Memory B cell (primary cell): ENCODE measurements at regions not wholly inside any gene's neighbourhood (a gene's known extent, or its start where the extent isn't known, plus 50 kb on each side); places are given as distances from the start of the nearest gene placed in this dataset.

Experiments used
- ATAC-seq: fragments of 150-1000 bp; cut with Tn5 transposase; 2 replicates; pipeline ENCODE4 v1.10.0; 2021; ENCODE audit warnings: low read depth, mild to moderate bottlenecking, moderate library complexity
- DNase-seq, 2 donors: peaks; one replicate each; pipeline ENCODE4 v3.0.0; 2022; ENCODE audit warnings: low spot score in 2 of 2
- H3K27ac Mint-ChIP-seq: one replicate; pipeline ENCODE4 v1.8.0; 2022; ENCODE audit warnings: mild to moderate bottlenecking, moderate library complexity, mixed read lengths
- H3K27me3 Mint-ChIP-seq: one replicate; pipeline ENCODE4 v1.8.0; 2022; ENCODE audit warnings: mixed read lengths
- H3K36me3 Mint-ChIP-seq: one replicate; pipeline ENCODE4 v1.8.0; 2022; ENCODE audit warnings: mild to moderate bottlenecking, mixed read lengths
- H3K4me1 Mint-ChIP-seq: one replicate; pipeline ENCODE4 v1.8.0; 2022; ENCODE audit warnings: mixed read lengths
- H3K4me3 Mint-ChIP-seq: one replicate; pipeline ENCODE4 v1.8.0; 2022; ENCODE audit warnings: mild to moderate bottlenecking, moderate library complexity, mixed read lengths
- H3K9me3 Mint-ChIP-seq: one replicate; pipeline ENCODE4 v1.8.0; 2022; ENCODE audit warnings: mixed read lengths

GRCh38 chr14:89621791-89622638, 205.0 kb upstream of the FOXN3 start:
- Mint-ChIP-seq H3K27me3 (no peaks in the 10 kb centered on the region), H3K9me3 (peaks cover 3% of the 10 kb centered on the region), H3K4me1 (peaks cover 27% of the 10 kb centered on the region), H3K36me3 (no peaks in the 10 kb centered on the region), H3K4me3 (no peak overlapping the region), H3K27ac (peak overlapping the region; percentile 77)
- ATAC-seq, result no peak
- no peak for DNase-seq

- Mint-ChIP-seq H3K27me3 (no peaks in the 10 kb centered on the region), H3K4me1 (peaks cover 30% of the 10 kb centered on the region), H3K9me3 (peaks cover 1% of the 10 kb centered on the region), H3K27ac (peak overlapping the region; percentile 57), H3K36me3 (no peaks in the 10 kb centered on the region), H3K4me3 (peak overlapping the region; percentile 1)
- ATAC-seq, result no peak
- no peak for DNase-seq
Measured at GRCh38 chr14:89621009-89621421, 204.0 kb upstream of the FOXN3 start.

- peak overlapping the region; percentile 68 for H3K27ac Mint-ChIP-seq
- ATAC-seq (no peak), DNase-seq (no peak)
- H3K4me3 Mint-ChIP-seq, result peak overlapping the region; percentile 1
- no peaks in the 10 kb centered on the region for H3K27me3 Mint-ChIP-seq
- no peaks in the 10 kb centered on the region for H3K36me3 Mint-ChIP-seq
- peaks cover 30% of the 10 kb centered on the region for H3K4me1 Mint-ChIP-seq
- H3K9me3 Mint-ChIP-seq, result peaks cover 1% of the 10 kb centered on the region
Measured at GRCh38 chr14:89620436-89620835, 203.4 kb upstream of the FOXN3 start.

GRCh38 chr14:89619596-89619995, 202.6 kb upstream of the FOXN3 start:
- ATAC-seq, result no peak

GRCh38 chr14:89618811-89619551, 201.9 kb upstream of the FOXN3 start:
- H3K9me3 Mint-ChIP-seq, result no peaks in the 10 kb centered on the region
- no peaks in the 10 kb centered on the region for H3K36me3 Mint-ChIP-seq
- H3K27me3 Mint-ChIP-seq, result no peaks in the 10 kb centered on the region
- DNase-seq (peak; percentile 60 to 75), ATAC-seq (peak; percentile 75)
- peak overlapping the region; percentile 94 for H3K27ac Mint-ChIP-seq
- H3K4me1 Mint-ChIP-seq, result peaks cover 36% of the 10 kb centered on the region
- peak overlapping the region; percentile 93 for H3K4me3 Mint-ChIP-seq

More at GRCh38 chr14:89619596-89619995, 202.6 kb upstream of the FOXN3 start:
- Mint-ChIP-seq H3K36me3 (no peaks in the 10 kb centered on the region), H3K27me3 (no peaks in the 10 kb centered on the region), H3K4me3 (peak overlapping the region; percentile 83), H3K4me1 (peaks cover 33% of the 10 kb centered on the region), H3K27ac (peak overlapping the region; percentile 68), H3K9me3 (no peaks in the 10 kb centered on the region)
- DNase-seq, result no peak

- H3K36me3 Mint-ChIP-seq, result no peaks in the 10 kb centered on the region
- H3K27me3 Mint-ChIP-seq, result no peaks in the 10 kb centered on the region
- no peaks in the 10 kb centered on the region for H3K9me3 Mint-ChIP-seq
- H3K4me3 Mint-ChIP-seq, result peak overlapping the region; percentile 93
- peak; percentile 5 for ATAC-seq
- H3K27ac Mint-ChIP-seq, result peak overlapping the region; percentile 94
- peaks cover 40% of the 10 kb centered on the region for H3K4me1 Mint-ChIP-seq
- no peak for DNase-seq
Measured at GRCh38 chr14:89618330-89618708, 201.3 kb upstream of the FOXN3 start.

- Mint-ChIP-seq H3K9me3 (no peaks in the 10 kb centered on the region), H3K4me1 (peaks cover 43% of the 10 kb centered on the region), H3K27me3 (no peaks in the 10 kb centered on the region), H3K27ac (peak overlapping the region; percentile 94), H3K36me3 (peaks cover 2% of the 10 kb centered on the region), H3K4me3 (peak overlapping the region; percentile 93)
- DNase-seq (no peak), ATAC-seq (peak; percentile 16)
Measured at GRCh38 chr14:89617481-89618329, 200.7 kb upstream of the FOXN3 start.

GRCh38 chr14:89616852-89617341, 199.9 kb upstream of the FOXN3 start:
- Mint-ChIP-seq H3K36me3 (peaks cover 3% of the 10 kb centered on the region), H3K27ac (peak overlapping the region; percentile 94), H3K4me3 (peak overlapping the region; percentile 93), H3K9me3 (no peaks in the 10 kb centered on the region), H3K4me1 (peaks cover 41% of the 10 kb centered on the region), H3K27me3 (no peaks in the 10 kb centered on the region)
- ATAC-seq (peak; percentile 51), DNase-seq (peak in 1 of 2 donors; percentile 31)

GRCh38 chr14:89616425-89616824, 199.4 kb upstream of the FOXN3 start:
- ATAC-seq (no peak), DNase-seq (no peak)
- peak overlapping the region; percentile 93 for H3K4me3 Mint-ChIP-seq
- peaks cover 41% of the 10 kb centered on the region for H3K4me1 Mint-ChIP-seq
- H3K27ac Mint-ChIP-seq, result peak overlapping the region; percentile 94
- peaks cover 5% of the 10 kb centered on the region for H3K36me3 Mint-ChIP-seq
- no peaks in the 10 kb centered on the region for H3K9me3 Mint-ChIP-seq
- H3K27me3 Mint-ChIP-seq, result no peaks in the 10 kb centered on the region

GRCh38 chr14:89615421-89615820, 198.4 kb upstream of the FOXN3 start:
- Mint-ChIP-seq H3K27me3 (no peaks in the 10 kb centered on the region), H3K36me3 (peaks cover 8% of the 10 kb centered on the region), H3K4me3 (no peak overlapping the region), H3K9me3 (no peaks in the 10 kb centered on the region), H3K4me1 (peaks cover 43% of the 10 kb centered on the region), H3K27ac (no peak overlapping the region)
- ATAC-seq (no peak), DNase-seq (no peak)

- DNase-seq (no peak), ATAC-seq (no peak)
- Mint-ChIP-seq H3K4me1 (peaks cover 36% of the 10 kb centered on the region), H3K36me3 (peaks cover 10% of the 10 kb centered on the region), H3K9me3 (no peaks in the 10 kb centered on the region), H3K27ac (peak overlapping the region; percentile 36), H3K4me3 (peak overlapping the region; percentile 14), H3K27me3 (no peaks in the 10 kb centered on the region)
Measured at GRCh38 chr14:89614009-89614691, 197.1 kb upstream of the FOXN3 start.

GRCh38 chr14:89613260-89614008, 196.4 kb upstream of the FOXN3 start:
- no peaks in the 10 kb centered on the region for H3K9me3 Mint-ChIP-seq
- no peak overlapping the region for H3K27ac Mint-ChIP-seq
- ATAC-seq (no peak), DNase-seq (no peak)
- no peaks in the 10 kb centered on the region for H3K27me3 Mint-ChIP-seq
- H3K4me1 Mint-ChIP-seq, result peaks cover 42% of the 10 kb centered on the region
- peaks cover 15% of the 10 kb centered on the region for H3K36me3 Mint-ChIP-seq
- peak overlapping the region; percentile 14 for H3K4me3 Mint-ChIP-seq
